Right lobe of liver (tissue), 4 donors: ENCODE measurements at regions not wholly inside any gene's neighbourhood (a gene's known extent, or its start where the extent isn't known, plus 50 kb on each side); places are given as distances from the start of the nearest gene placed in this dataset.

ENCODE experiments used
- POLR2A ChIP-seq: fragments of 450-650 bp; IDR thresholded peaks from one replicate; pipeline ENCODE4 v1.6.1; 2017; ENCODE audit warnings: antibody characterized with exemption, mild to moderate bottlenecking
- TF ChIP-seq, protein P1 (sequence below), 4 donors: fragments of 200-600 bp in 3 of 4; fragments of 450-650 bp in 1 of 4; IDR thresholded peaks; one replicate each; pipeline versions ENCODE4 v1.5.1 to v1.8.0; 2016 to 2022; ENCODE audit warnings: antibody characterized with exemption in 4 of 4, mild to moderate bottlenecking in 2 of 4
- donor health status: DM: no; HTN: no; CAD: no.
- donor health status: DM: no; HTN: no; CAD: no.
- donor health status: DM: no; HTN: yes; CAD: no.

DNA sequence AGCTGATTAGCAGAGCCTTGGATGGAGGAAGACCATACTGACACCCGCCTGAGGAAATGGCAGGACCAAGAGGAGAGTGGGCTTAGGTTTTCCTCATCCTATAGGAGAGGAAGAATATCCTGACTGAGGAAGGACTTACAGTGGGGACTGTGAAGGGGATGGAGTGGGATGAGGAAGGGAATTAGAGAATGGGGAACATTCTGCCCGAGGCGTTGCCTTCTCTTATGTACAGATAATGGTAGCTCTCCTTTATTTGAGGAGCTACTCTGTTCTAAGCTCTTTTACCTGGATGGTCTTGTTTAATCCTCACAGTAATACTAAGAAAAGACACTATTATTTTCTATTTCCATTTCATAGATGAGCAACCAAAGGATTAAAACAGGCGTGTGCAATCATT, 56.0 kb downstream of the OLFML3 start:
- TF ChIP-seq, protein P1, sequence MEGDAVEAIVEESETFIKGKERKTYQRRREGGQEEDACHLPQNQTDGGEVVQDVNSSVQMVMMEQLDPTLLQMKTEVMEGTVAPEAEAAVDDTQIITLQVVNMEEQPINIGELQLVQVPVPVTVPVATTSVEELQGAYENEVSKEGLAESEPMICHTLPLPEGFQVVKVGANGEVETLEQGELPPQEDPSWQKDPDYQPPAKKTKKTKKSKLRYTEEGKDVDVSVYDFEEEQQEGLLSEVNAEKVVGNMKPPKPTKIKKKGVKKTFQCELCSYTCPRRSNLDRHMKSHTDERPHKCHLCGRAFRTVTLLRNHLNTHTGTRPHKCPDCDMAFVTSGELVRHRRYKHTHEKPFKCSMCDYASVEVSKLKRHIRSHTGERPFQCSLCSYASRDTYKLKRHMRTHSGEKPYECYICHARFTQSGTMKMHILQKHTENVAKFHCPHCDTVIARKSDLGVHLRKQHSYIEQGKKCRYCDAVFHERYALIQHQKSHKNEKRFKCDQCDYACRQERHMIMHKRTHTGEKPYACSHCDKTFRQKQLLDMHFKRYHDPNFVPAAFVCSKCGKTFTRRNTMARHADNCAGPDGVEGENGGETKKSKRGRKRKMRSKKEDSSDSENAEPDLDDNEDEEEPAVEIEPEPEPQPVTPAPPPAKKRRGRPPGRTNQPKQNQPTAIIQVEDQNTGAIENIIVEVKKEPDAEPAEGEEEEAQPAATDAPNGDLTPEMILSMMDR (IDR thresholded peaks at IDR 0.05): no peak
- TF ChIP-seq POLR2A: no peak
